Activated effector memory CD4-positive, alpha-beta T cell treated with Interleukin-2 at 50 U/mL for 16 hours (primary cell): ENCODE measurements at regions not wholly inside any gene's neighbourhood (a gene's known extent, or its start where the extent isn't known, plus 50 kb on each side); places are given as distances from the start of the nearest gene placed in this dataset.
"Not testable (repeated sequence)": the region's sequence is repeated elsewhere in the genome, so short reads cannot be mapped to it uniquely, and the experiment has no call there.

ENCODE experiments used
- DNase-seq: peaks from one replicate; pipeline ENCODE4 v3.0.0-alpha.2; 2020

GRCh38 chr9:126057121-126057825 is 269.4 kb upstream of the MVB12B start:
- no peak for DNase-seq

DNA sequence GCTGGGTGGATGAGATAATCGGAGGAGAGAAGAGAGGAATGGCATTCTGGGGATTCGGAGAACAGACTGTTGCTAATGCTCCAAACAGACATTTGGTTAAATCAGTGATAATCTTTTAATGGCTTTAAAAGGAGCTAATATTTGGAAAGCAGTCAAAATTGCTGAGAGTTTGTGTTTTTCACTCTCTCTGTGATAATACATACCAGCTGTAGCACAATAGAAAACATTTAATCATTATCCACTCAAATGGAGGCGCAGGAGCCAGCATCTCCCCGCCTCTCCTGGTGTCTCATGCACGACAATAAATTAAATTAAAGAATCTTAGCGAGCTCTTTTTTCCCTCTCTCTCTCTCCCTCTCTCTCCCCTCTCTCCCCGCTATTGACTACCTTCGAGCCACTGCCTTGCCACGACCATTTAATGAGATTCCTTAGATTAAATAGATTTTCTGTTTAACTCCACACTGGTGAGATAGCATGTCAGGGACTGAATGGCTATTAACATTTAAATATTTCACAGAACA is 268.6 kb upstream of the MVB12B start:
- no peak for DNase-seq

GRCh38 chr9:126058591-126058990 is 268.0 kb upstream of the MVB12B start:
- no peak for DNase-seq

GRCh38 chr9:126061575-126061974 is 265.1 kb upstream of the MVB12B start:
- no peak for DNase-seq

DNA sequence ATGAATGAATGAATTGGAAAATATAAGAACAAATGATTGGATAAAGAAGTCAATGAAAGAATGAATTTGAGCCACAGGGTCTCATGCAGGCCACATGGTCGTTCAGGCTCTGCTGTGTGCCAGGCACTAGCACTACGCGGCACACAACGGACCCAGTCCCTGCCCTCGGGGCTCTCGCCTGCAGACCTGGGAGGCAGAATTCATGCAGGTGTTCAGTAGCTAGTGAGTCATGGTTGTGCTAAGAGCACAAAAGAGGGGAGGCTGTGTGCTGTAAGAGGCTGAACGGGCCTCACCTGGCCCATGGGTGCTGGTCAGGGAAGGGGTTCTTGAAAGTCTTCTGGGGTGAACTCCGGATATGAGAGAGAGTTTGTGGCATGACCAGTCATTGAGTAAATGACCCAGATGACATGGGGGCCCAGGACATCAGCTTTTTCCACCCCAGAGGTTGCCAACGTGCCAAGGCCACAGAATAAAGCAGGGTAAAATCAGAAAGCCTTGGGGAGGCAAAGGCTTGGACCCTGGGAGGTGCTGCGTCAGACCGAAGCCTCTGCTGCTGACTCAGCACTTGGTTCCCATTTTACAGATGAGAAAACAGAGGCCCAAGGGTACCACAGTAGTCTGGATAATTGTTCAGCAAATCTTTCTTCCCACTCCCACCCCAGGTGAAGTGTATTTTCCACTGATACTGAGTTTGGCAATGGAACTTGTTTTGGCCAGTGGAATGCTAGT is 264.3 kb upstream of the MVB12B start:
- DNase-seq: no peak

DNA sequence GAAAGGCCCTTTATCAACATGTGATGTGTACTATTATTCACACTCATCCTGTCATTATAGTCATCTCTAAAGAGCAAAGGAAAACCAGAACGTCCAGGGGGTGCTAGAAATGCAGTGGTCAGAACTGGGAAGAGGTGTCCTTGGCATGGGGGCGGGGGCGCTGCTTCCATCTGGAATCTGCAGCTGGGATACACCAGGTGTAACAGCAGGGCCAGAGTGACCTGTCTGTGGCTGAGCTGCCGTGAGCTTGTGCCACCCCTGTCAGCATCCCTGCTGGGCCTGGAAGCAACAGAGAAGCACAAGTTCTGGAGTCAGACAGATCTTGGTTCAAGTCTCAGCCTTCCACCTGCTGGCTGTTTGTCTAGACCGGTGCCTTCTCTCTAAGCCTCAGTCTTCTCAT is 263.3 kb upstream of the MVB12B start:
- no peak for DNase-seq

GRCh38 chr9:126066131-126066530 is 260.5 kb upstream of the MVB12B start:
- DNase-seq: no peak

- DNase-seq: no peak
Measured at GRCh38 chr9:126067031-126067734, 259.4 kb upstream of the MVB12B start.

- no peak for DNase-seq
Measured at GRCh38 chr9:126068534-126069230, 257.9 kb upstream of the MVB12B start.

GRCh38 chr9:126069400-126069955 is 257.2 kb upstream of the MVB12B start:
- no peak for DNase-seq

DNA sequence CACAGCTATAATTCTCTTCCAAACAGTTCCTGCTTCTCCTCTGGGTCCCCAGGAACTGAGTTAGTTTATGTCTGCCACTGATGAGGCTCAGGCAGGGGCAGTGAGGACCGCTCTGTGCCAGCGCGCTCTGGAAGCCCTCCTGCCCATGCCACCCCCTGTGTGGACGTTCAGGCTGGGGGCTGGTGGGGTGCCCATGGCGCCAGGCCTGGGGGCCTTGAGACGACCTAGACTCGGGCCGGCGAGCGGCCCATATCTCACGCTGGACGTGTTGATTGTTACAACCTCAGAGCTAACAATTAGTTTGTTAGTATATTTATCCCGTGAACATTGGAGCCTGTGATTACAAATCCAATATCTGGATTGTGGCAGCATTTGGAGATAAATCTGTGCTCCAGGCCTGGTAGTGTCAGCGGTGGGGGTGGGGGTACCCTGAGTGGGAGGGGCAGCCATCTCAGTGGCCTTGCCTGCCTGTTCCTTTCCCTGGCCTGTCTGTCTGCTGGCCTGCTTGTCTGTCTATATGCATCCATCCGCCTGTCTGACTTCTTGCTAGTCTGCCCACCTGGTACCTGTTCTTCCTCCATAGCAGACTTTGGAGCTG is 256.5 kb upstream of the MVB12B start:
- DNase-seq: no peak

DNA sequence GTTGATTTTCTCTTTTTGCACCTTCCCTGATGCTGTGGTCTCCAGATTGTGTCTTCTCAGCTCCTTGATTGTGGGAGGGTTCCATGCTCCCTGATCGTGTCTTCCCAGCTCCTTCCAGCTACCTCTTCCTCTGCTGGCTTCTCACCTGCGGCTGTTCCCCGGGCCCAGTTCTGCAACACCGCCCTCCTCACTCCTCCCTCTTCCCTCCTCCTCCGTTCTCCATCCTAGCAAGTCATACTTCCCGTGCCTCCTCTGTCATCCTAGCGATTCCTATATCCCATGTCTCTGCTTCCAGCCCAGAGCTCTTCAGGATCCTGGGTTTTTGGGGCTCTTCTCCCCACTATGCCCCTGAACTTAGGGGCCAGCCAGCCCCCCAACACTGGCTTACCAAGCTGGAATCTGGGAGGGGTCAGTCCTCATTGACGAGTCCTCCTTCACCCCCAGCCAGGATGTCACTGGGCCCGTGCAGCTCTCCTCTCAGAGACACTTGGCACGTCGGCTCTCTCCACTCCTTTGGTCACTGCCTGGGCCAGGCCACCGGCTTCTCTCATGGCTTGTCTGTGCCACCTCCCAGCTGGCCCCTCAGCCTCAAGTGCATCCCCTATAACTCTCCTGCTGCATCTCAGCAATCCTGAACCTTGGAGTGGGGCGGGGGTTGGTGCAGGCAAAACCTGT is 255.4 kb upstream of the MVB12B start:
- no peak for DNase-seq

GRCh38 chr9:126077656-126078055 is 249.0 kb upstream of the MVB12B start:
- not testable (repeated sequence) for DNase-seq

GRCh38 chr9:126080641-126081040 is 246.0 kb upstream of the MVB12B start:
- no peak for DNase-seq

GRCh38 chr9:126081746-126082145 is 244.9 kb upstream of the MVB12B start:
- DNase-seq: no peak

GRCh38 chr9:126084008-126084407 is 242.6 kb upstream of the MVB12B start:
- DNase-seq: no peak

- no peak for DNase-seq
Measured at GRCh38 chr9:126084696-126085095, 241.9 kb upstream of the MVB12B start.

DNA sequence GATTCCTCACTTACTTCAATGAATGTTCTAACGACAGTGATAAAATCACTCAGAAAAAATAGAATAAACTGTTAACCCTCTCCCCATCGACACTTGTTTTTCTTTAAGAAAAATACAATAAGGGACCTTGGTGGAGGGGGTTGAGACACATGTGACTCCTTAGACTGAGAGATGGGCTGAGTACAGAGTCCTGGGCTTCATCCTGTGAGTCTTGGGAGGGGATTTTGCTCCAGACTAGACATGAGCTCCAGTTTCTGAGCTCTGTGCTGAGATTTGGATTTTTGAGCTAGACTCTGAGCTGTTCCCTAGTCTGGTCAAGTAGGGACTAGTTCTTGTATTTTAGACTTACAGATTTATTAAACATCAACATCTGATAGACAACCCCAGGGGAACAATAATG is 241.5 kb upstream of the MVB12B start:
- no peak for DNase-seq

DNA sequence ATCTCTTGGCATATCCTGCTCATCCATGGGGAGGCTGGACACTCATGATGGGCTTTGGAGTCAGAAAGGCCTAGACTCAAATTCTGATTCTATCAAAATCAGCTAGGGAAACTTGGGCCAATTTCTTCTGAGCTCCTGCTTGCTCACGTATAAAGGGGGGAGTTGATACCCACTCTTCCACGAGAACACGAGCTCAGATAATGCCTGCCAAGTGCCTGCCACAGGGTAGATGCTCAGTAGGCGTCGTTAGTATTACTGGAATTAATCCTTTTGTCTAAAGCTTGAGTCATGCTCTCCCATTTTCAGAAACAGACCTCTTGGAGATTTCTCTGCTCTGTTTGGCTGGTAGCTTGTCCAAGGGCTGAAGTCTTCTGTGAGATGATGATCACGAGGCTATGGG is 238.3 kb upstream of the MVB12B start:
- no peak for DNase-seq

GRCh38 chr9:126089789-126090188 is 236.8 kb upstream of the MVB12B start:
- DNase-seq: no peak

GRCh38 chr9:126093771-126094170 is 232.9 kb upstream of the MVB12B start:
- no peak for DNase-seq
